SHP77 (cell line): ENCODE measurements at regions not wholly inside any gene's neighbourhood (a gene's known extent, or its start where the extent isn't known, plus 50 kb on each side); places are given as distances from the start of the nearest gene placed in this dataset.

Source experiments
- DNase-seq, 2 experiments: peaks; one replicate each; lab custom pipeline; 2025; lab: John Stamatoyannopoulos, UW

DNA sequence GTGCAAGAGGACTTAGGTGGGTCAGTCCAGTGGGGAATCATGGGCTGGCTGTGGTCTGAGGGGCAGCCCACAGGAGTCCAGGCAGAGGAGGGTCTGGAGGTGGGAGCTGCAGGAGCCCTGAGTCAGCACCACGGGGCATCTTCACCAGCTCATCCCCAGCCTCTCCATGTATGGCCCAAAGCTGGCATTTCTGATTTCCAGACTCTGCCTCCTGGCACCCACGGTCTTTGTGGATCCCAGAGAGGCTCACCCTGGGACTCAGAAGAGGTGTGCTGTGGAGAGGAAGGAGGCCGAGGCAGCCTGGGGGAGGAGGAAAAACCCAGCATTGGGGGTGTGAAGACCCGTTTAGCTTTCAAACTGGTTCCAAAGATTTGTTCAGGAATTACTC, 64.5 kb upstream of the KLF13 start:
- no peak for DNase-seq

DNA sequence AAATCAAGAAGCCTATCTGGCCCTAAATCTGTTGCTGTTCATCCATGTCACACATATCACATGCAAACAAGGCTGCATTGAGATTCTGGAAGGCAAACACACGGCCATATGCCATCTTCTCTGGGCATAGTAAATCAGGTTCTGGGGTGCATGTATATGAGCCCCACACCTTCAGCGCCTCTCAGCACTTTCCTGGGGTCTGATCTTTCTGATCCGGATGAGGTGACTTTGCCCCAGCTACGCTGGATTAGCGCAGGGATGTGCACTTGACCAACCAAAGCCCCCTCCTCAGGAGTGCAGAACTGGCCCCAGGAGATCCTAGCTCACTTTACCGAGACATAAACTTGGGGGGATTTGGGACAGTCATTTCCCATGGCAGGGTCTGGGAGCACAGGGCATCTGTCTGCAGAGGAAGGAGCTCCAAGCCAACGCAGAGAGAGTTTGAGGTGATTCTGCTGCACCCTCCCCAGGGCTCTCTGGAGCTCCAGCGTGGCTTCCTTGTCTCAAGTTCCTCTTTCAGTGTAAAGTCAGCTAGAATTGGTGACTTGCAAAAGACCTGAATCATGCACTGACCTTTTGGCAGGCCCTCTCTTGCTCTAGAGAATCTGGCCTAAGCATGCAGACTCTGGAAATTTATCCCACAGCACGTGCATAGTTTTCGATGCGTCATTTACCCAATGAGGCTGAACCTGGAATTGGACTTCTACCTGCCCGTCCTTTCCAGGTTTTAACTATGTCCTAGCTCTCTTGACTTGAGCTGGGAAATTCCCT, 63.5 kb upstream of the KLF13 start:
- peak in 1 of 2 experiments; percentile 25 for DNase-seq

DNA sequence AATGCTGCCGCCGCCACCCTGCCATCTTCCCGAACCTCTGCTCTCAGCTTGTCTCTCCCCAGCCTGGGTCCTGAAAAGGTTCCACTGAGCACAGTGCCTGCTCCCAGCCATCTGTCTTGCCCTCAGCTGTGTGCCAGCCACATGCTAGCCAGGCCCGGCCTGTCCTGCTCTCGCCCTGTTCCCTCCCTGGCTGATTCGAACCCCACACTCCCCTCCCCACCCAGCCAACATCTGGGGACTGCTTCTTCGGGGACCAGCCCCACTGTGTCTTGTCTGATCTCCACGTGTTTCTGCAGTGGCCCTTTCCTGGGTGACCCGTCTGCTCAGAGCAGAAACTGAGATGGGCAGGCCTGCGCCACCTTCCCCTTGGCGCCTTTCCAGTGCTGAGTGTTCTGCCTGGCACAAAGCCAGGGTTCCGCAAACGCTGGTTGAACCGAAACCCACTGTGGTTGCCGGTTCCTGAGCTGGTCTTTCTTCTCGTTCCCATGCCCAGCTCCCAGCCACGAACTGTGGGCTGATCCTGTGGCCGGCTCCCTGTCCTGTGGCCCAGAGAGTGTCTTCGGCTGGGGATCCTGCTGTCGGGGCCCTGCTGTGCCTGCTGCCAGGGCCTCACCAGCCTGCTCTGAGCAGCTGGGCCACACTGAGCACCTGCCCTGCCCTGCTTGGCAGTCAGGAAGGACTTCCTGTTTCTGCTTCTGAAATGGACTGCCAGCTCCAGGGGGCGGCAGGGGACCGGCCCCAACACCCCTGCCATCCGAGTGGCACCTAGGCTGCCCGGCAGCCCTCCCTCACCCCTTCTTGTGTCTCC, 62.7 kb upstream of the KLF13 start:
- peak; percentile 87 to 88 for DNase-seq

DNA sequence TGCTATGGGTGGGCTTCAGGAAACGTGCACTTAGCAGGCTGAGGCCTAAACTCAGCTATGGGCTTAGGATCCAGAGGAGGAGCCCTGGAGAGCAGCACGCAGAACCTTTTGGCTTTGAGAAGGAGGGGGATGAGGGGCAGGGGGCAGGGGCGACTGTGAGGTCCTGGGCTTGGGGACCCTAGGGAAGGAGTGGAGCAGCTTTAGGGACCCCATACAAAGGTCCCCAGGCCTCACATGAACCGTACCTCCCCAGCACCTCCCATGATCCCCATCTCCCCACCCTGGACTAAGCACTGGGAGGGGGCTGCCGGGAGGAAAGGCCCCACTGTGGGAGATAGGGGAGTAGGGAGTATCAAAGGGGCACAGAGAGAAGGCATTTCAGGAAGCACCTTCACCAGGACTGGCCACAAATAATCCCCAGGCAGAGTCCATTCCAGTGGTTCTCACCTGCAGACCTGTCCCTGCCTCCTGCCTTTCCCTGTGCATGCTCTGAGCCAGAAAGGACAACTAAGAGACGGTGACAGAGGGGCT, 62.0 kb upstream of the KLF13 start:
- no peak for DNase-seq

DNA sequence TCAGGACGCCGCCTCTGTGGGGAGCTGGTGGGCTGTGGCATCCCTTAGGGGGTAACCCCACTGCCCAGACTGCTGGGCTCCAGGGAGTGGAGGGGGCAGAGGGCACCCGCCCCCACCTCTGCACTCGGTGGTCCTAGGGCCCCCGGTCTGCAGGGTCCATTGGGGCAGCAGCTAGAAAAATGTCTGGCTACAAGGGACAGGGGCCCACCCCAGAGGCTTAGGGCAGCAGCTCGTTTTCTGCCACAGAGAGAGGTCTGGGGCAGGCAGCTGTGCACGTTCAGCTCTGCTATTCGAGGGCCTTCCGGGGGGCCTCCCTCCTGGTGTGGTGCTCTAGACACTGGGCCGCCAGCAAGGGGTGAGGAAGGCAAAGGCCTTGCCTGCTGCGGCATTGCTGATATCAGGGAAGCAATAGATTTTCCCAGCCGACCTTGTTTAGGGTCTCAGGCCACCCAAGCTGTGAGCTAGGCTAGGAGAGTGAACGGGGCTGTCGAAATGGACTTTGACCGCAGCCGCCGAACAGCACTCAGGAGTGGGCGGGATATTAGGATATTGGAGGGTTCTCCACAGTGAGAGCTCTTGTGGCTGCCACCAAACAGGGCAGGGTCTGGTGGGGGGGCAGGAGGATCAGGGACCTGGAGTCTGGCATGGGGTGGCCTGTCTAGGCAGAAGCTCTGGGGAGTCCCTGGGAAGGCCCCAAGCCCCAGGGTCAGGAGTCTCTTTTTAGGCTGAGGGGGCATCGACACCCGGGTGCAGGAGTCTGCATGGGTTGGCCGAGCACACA, 61.4 kb upstream of the KLF13 start:
- DNase-seq: no peak

DNA sequence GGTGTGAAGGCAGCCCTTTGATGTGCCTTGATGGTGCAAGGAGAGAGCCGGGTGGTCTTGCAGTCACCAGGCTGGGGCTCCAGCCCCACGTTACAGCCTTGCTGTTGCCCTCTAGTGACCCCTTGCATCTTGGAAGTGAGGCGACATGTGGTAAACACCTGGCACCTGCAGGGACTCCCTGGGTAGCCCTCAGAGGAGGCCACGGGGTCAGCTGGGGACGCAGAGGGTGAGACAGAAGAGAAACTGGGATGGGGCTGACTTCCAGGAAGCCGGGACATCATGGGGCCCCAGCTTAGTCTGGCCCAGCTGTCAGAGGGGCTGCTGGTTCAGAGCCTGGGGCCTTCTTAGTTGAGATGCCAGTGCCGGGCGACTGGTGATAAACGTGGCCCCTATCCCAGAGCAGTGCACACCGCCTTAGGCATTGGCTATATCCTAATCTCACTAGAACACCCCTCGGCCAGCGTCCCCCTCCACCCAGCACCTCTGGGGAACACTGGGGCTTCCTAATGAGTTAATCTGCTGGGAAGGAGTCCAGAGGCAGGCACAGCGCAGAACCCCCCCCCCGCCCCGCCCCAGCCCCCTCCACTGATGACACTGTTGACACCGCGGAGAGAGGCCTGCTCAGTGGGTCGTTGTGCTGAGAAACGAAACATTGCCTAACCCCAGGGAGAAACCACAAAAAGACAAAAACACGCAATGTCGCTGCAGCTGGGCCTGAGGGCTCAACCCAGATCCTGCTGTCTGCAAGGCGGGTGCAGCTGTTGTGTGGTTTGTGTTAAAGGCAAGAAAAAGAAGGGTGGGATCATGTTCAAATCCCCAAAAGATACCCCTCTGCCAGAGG, 60.5 kb upstream of the KLF13 start:
- no peak for DNase-seq

DNA sequence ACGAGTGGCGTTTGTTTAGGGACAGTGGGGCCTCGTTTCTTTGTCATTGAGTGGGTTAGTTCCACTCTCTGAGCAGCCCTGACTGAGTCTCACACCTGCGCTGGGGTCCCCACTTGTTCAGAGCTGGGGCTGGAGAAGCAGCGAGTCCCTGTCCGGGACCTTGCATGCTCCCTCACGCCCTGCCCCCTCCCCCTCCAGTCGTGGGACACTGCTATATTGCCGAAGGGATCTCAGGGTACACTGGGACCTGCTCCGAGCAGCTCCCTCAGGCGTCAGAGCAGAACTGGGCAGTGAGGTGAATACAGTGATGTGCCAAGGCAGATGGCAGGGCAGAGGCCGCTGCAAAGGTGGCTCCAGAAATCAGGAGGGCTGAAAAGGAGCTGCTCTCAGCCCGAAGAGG, 59.9 kb upstream of the KLF13 start:
- DNase-seq: no peak

DNA sequence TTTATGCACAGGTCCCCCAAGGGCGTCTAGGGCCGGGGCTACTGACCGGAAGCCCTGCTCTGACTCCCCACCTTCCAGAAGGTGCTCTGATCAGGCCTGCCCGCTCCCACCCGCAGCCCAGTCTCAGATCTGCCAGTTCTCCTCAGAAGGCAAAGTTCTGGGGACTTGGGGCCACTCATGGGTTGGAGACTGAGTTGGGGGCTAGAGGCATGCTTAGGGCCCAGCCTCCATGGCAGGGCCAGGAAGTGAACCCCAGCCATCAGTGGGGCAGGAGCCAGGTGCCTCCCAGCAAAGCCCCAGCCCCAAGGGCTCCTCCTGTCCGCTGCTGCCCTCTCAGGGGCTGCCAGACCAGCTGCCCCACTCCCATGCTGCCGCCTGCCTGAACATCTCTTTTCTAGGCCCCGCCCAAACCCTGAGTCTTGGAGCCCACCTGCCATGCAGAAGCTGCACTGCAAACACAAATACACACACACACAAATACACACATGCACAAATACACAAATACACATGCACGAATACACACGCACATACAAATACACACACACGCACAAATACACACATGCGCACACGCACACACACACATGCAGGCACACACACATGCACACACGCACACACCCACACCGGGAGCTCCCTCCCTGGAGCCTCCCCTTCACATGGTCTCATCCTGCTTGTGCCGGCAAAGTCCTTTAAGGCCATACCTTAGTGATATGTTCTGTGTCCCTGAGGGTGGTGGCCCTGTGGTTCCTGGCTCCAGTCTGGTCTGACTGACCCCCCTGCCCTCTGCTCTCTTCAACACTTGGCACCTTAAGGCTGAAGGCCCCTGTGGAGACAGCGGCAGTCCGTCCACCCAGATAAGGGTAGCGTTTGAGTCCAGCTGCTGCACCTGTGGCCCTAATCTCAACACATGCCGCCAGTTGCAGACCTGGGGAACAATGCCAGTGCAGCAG, 59.2 kb upstream of the KLF13 start:
- peak in 1 of 2 experiments; percentile 15 for DNase-seq

DNA sequence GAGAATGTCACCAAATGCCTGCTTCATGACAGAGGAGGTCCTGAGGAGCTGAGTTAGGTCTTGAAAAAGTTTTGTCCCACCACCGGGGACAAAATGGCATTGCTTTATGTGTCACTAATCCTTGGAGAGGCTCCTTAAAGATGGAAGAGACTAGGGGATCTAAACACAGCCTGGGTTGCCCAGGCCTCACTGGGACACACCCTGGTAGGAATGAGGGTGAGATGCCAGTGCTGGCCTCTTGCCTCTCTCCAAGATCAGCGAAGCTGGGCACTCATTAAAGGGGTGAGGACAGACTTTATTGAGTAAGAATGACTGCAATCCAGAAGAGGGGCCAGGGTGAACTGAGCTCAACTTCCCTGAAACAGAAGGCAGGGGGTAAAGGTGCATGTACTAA, 58.5 kb upstream of the KLF13 start:
- no peak for DNase-seq

DNA sequence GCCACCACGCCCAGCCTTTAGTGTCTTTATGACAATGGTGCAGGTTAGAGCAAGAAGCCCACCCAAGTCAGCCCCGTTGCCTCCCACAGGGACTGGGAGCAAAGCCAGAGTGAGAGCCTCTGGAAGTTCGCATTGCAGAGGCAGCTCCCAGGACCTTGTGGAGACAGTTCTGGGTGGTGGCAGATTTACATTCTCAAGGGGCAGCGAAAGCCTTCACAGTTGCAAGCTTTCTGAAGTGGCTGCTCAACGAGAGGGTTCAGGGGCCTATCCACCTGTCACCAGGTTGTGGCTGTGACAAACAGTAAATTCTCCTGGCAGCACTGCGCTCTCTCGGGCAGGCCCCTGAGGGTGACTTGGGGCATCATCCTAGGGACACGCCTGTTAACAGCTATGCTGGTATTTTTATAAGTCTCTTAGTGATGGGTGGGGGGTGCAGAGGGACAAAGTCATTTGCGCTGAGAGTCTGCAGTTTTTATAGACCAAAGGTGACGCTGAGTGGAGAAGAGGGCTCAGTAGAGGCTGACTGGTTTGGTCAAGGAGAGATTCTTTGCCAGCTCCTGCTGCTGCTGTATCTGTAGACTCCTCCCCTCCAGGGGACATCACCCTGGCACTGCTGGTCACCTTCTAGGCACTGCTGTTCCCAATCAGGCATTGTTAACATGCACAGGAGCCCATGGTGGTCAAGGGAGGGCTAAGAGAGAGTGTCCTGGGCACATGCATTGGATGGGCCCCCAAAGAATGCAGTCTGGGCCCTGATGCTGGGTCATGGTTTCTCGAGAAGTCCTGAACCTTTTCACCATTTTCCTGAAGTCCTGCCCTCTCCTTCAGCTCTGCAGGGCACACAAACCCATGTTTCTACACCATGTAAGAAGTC, 57.5 kb upstream of the KLF13 start:
- DNase-seq: no peak

DNA sequence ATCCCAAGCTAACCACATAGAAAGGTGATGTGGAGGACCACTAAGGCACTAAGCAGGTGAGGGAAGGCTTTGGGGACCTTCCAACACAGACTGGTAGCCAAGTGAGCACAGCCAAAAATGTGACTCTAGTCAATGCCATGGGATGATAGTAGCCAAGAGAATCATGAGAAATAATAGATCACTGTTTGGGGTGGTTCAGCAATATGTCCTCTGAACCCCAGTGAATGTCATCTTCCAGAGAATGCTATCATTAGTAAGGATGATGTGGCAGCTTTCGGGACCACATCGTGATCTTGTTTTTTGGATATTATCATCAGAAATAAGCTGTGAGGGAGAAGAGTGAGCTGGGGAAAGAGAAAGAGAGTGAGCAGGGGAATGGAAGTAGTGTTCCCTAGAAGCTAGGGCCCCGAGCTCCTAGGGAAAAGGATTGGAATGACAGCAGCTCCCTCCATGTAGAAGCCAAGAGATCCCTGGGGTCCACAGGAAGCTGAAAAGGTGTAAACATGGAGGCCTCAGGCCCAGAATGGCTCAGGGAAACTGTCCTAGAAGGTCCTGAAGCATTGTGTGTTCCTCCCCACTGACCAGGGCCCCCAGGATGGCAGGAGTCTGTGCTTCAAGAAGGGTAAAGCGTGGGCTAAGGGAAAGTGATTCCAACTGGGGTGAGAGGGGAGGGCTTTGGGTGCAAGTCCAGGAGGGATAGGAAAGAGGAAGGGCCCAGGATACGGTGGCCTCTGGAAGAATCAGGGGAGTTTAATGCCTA, 56.6 kb upstream of the KLF13 start:
- no peak for DNase-seq

DNA sequence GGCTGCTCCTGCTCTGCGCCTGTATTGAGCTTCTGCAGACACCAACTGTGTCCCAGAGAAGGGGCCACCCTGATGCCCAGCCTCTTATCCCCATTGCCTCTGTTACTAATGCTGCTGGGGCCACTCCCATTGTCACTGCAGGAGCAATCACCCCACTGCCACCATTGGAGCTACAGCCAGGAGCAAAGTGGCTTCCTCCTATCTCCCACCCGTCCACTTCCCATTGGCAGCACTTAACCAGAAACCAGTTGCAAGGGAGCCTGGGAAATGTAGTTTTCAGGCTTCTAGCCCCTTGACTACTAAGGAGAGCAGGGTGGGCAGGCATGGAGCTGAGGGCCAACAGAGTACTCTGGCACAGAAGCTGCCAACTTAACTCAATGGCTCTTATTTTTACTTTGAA, 55.9 kb upstream of the KLF13 start:
- peak in 1 of 2 experiments; percentile 3 for DNase-seq

DNA sequence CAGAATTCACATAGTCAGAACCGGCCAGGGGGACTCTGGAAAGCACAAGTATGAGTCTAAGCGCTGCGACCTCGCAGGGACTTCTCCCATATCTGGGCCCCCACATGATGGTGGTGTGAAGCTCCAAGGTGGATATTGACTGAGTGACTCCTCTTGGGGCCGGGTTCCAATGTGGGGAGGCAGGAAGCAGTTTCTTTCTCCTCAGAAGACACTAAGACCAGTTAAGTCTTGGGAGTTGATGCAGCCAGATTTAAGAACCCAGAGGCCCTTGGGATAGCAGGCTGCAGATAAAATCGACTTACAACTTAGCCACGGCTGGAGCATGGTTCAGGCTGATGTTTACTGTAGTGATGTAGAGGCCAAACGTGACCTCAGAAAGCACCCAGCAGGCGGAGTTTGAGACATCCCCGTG, 55.4 kb upstream of the KLF13 start:
- DNase-seq: no peak

DNA sequence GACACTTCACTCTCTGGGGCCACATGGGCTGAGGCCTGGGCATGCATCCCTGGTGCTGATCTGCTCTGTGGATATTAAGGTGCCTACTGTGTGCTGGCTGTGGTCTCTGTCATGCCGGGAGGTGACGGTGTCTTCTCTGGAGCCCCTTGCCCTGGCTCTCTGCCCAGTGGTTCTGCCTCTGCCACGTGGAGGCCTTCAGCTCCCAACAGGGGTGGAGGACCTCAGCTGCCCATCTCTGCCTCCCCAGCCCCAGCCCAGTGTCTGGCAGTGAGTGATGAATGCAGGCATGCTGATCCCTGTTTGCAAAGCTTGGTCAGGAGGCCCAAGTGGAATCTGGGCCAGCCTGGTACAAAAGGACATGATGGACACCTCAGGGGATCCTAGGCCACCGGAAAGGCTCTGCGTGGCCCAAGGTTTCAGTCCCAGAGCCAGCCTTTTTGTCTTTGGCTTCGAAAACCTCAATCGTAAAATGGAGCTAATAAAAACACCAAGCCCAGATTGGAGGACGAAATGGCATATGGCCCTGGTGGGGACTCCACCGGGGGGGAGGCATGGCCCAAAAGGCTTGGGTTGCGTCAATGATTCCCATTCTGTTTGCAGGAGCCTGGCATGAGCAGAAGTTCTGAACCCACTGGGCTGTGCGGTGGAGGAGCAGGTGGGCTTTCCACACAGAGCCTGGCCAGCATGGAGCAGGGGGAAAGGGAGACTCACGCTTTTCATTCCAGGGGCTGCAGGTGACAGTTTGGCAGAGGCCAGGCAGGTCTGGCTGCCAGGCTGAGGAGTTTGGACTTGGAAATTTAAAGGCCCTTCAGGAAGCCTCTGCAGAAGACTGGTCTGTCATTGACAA, 54.7 kb upstream of the KLF13 start:
- no peak for DNase-seq

DNA sequence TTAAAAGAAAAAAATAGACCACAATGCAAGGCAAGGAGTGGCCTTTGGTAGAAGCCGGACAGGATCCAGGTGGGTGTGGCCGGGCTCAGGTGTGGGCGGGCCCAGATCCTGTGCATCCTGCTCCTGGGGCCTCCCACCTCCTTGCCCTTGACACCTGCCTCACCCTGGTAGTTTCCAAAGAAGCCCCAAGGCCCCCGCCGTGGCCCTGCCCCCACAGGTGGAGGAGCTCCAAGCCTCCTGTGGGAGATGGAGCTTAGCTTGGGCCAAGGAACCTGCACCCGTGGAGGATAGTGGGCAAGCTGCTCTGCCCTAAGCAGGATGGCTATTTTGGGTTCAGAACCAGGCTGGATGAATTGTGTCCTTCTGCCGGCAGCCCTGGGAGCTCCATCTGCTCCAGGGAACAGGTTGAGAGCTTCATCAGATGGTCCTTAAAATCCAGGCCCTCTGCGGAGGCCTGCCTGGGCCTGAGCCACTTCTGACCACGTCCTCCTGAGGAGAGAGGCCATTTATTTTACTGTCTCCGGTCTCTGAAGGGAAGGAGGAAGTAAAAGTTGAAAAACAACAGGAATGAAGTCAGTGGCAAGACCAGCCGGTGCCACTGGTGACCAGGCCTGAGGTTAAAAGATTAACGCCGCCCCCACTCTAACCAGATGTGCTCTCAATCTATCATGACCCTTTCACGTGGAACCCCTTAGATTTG, 53.9 kb upstream of the KLF13 start:
- DNase-seq: no peak

DNA sequence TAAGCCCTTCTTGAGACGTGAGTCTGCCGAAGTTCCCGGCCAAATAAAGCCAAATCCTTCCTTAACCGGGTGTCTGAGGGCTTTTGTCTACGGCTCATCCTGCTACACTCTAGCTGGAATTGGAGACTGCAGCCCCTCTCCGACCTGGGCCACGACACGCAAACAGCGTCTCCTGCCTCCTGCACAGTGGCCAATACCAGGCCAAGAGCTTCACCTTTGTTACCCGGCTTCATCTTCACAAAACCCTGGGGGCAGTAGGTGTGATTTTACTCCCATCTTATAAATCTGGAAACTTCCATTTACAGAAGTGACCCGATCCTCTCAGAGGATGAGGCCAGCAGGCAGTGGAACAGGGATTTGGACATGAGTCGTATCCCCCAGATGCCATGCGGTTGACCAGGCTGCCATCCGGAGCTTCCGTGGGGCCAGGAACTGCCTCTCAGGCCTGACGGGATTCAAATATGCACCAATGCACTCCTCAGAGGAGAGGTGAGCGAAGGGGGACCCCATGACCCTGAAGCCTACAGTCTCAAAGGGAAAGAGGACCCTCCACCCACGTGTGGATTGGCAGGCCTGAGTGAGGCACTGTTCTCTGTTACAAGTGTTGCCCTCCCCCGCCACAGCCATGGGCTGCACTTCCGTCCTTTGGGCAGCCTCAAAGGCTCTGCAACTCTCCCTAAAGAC, 53.2 kb upstream of the KLF13 start:
- no peak for DNase-seq
